Fibroblast of the conjunctiva (primary cell): ENCODE measurements at regions not wholly inside any gene's neighbourhood (a gene's known extent, or its start where the extent isn't known, plus 50 kb on each side); places are given as distances from the start of the nearest gene placed in this dataset.
"Not testable (repeated sequence)": the region's sequence is repeated elsewhere in the genome, so short reads cannot be mapped to it uniquely, and the experiment has no call there.

Experiments
- DNase-seq: peaks from one replicate; pipeline ENCODE4 v3.0.0-alpha.2; 2010; ENCODE audit warnings: low read depth

GRCh38 chr12:13562915-13563742 lies 366.6 kb downstream of the EMP1 start:
- DNase-seq, result no peak

GRCh38 chr12:13561923-13562322 lies 365.4 kb downstream of the EMP1 start:
- DNase-seq, result no peak

DNA sequence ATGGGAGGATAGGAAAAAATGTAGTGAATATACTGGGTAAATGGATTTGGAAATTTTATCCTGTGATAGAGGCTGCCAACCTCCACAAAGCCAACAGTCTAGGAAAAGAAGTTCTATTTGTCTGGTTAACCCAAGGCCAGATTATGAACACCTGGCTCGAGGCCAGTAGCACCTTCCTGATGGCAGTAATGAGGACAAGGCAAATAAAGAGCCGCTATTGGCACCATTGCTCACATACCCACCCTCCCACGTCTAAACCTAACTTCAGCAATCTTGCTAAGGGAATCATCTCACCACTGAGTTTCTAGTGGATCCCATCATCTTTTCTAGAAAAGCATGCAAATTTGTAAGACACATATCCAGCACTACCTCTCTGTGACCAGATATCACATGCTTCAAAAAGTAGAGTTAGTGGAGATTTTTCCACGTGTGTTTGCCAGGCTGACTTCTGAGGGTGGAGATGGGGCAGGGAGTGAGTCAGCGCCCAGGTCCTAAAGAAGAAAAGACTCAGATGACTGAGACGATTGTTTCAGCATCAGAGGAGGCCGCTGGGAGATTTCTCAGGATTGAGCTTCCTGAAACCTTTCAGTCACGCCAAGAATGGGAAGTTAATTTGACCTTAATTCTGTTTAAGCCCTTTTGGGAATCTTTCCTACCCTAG lies 362.9 kb downstream of the EMP1 start:
- DNase-seq, result no peak

GRCh38 chr12:13552830-13553229 lies 356.3 kb downstream of the EMP1 start:
- DNase-seq, result no peak

DNA sequence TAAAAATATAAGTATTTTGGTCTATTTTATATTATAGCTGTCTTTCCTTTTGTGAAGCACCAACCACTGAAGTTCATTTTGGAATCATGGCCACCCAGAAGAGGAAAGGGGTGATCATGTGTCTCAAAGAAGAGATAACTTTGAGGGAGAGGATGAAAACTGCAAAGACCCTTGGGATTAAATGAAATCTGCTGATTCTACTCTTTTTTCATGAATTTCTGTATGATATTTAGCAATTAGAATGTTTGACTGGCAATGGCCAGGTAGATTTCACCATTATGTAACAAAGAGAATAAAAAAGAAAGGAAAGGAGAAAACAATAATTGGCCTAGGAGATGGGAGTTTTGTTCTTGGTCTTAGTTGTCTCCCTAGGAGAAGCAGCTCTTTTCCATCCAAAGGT lies 350.8 kb downstream of the EMP1 start:
- DNase-seq, result no peak

DNA sequence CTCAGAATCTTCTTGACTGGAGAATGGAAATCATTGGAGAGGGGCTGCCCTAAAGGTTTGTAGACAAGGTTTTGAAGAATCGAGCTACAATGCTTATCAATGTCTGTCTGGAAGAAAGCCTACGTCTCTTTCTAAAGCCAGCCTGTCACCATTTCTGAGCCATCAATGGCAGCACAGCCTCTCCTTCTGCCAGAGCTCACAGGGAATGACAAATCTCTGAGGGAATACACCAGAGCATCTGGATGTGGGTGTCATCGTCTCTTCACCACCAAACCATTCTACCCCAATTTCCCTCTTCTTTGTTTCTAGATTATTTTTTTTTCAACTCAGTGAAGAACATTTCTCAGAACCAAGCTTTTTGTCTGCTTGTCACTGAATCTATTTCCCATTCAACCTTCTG lies 349.7 kb downstream of the EMP1 start:
- DNase-seq, result no peak

- no peak for DNase-seq
Measured at GRCh38 chr12:13539051-13539450, 342.5 kb downstream of the EMP1 start.

- DNase-seq, result no peak
Measured at GRCh38 chr12:13538136-13538535, 341.6 kb downstream of the EMP1 start.

GRCh38 chr12:13537623-13538022 lies 341.1 kb downstream of the EMP1 start:
- DNase-seq, result no peak

DNA sequence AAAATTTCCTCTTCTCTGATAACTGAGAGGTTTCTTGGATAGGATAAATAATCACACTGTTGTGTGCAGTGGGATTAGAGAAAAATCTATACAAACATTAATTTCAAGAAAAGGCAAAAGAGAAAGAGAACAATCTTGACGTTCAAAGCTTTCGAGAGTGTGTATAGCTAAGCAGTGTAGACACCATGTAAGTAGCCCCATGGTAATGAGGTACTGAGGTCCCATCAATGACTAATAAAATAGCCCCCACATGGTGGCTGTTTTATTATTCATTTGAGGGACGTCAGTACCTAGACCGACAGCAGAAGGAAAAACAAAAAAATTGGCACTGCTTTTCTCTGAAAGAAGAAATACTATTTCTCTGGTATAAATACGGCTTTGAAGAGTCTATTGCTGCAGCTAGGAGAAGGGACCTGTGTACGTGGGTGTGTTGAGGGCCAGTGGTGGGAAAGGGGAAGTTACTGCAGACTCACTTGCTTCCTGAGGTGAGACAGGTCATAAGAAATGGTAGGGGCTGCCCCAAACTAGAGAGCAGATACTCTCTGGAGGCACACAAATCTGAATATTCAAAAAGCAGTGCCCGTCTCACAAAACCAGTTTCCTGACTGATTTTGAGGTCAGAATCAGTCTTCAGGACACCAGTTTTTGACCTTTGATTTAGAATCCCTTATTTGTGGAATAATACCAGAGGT lies 339.8 kb downstream of the EMP1 start:
- DNase-seq, result no peak

DNA sequence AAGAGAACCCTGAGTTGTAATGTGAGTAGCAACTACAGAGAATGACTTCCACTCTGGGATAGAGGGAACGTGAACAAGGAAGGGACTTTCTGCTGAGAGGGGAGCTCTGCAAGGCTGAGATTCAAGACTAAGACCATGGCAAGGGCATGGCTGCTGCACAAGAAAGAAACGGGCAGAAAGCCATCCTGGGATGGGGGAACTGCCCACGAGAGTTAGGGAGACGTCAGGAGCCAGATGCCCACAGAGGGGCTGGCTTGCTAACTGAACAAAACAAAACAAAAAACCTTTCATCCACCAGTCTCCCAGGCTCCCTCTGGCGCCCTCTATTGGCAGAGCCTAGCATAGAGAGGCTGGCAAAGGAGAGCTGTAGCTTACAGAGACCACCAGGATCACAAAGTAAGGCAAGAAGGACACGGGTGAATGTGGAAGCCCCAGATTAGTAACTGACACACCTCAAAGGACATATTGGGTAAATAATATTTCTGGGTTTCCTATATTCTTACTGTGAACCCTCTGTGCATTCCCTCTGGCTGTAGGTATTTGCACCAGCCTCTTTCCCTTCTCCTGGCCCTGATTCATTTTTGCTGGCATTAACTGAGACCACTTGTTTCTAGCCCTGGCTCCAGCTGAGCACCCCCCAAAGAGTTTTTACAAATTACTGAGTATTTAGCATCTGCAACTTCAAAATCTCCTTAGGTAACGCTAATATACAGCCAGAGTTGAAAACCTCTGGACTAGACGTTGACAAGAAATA lies 338.3 kb downstream of the EMP1 start:
- peak; percentile 31 for DNase-seq

GRCh38 chr12:13534242-13534641 lies 337.7 kb downstream of the EMP1 start:
- DNase-seq, result no peak

- no peak for DNase-seq
Measured at GRCh38 chr12:13530966-13531365, 334.4 kb downstream of the EMP1 start.

- DNase-seq, result not testable (repeated sequence)
Measured at GRCh38 chr12:13526185-13526921, 329.8 kb downstream of the EMP1 start.

GRCh38 chr12:13523536-13524307 lies 327.2 kb downstream of the EMP1 start:
- no peak for DNase-seq

DNA sequence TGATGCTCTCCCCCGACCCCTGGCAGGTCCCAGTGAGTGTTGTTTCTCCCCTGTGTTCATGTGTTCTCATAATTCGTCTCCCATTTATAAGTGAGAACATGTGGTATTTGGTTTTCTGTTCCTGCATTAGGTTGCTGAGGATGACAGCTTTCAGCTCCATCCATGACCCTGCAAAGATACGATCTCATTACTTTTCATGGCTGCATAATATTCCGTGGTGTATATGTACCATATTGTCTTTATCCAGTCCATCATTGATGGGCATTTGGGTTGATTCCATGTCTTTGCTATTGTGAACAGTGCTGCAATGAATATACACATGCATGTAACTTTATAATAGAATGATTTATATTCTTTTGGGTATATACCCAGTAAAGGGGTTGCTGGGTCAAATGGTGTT lies 321.5 kb downstream of the EMP1 start:
- DNase-seq, result not testable (repeated sequence)

DNA sequence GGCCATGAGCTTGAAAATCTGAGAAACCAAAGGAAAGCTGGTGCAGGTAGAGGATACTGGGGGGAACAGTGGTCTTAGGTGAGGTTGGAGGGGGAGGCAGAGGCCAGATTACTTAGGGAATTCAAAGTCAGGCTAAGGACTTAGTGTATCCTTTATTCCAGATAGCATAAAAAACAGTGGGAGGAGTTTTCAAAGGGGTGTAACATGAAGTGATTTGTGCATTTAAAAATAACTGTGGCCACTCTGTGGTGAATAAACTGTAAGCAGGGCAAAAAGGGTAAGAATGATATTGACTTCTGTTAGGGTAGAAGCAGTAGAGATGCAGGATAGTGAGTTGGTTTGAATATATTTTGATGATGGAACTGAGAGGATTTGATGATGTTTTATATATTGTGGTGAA lies 313.2 kb downstream of the EMP1 start:
- no peak for DNase-seq

- no peak for DNase-seq
Measured at GRCh38 chr12:13505636-13506035, 309.1 kb downstream of the EMP1 start.

DNA sequence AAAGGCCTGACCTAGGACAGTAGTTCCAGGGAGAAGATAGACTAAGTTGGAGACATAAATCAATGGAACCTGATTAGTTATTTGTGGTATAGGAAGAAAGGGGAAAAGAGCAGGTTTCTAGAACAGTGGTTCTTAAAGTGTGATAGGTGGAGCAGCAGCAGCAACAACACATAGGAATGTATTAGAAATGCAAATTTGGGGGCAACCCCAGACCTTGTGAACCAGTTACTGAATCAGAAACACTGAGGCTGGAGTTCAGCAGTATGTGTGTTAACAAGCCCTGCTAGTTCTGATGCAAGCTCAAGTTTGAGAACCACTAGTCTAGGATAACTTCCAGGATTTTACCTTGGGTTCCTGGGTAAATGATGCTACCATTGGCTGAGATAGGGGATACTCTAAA lies 308.7 kb downstream of the EMP1 start:
- DNase-seq, result no peak

GRCh38 chr12:13504736-13505135 lies 308.2 kb downstream of the EMP1 start:
- DNase-seq, result no peak

GRCh38 chr12:13504074-13504473 lies 307.5 kb downstream of the EMP1 start:
- no peak for DNase-seq
